Naive B cell (primary cell): ENCODE measurements at regions not wholly inside any gene's neighbourhood (a gene's known extent, or its start where the extent isn't known, plus 50 kb on each side); places are given as distances from the start of the nearest gene placed in this dataset.

ENCODE experiments used
- ATAC-seq, 2 donors: fragments of 150-1000 bp; cut with Tn5 transposase; 2 replicates each; pipeline ENCODE4 v1.10.0; 2021; ENCODE audit warnings: low read depth in 2 of 2, mild to moderate bottlenecking in 2 of 2, moderate library complexity in 2 of 2
- DNase-seq: peaks from one replicate; pipeline ENCODE4 v3.0.0; 2022
- H3K27ac Mint-ChIP-seq, 6 donors: one replicate each; pipeline ENCODE4 v1.8.0; 2020 to 2022; ENCODE audit warnings: mild to moderate bottlenecking in 6 of 6, mixed read lengths in 6 of 6, moderate library complexity in 5 of 6, inconsistent platforms in 2 of 6
- H3K27me3 Mint-ChIP-seq, 3 donors: one replicate each; pipeline ENCODE4 v1.8.0; 2021 to 2022; ENCODE audit warnings: mixed read lengths in 3 of 3, mild to moderate bottlenecking in 1 of 3
- H3K36me3 Mint-ChIP-seq, 2 donors: one replicate each; pipeline ENCODE4 v1.8.0; 2020 to 2022; ENCODE audit warnings: mixed read lengths in 2 of 2, inconsistent platforms in 1 of 2, mild to moderate bottlenecking in 1 of 2
- H3K4me1 Mint-ChIP-seq, 3 donors: one replicate each; pipeline ENCODE4 v1.8.0; 2020 to 2022; ENCODE audit warnings: mixed read lengths in 3 of 3, inconsistent platforms in 1 of 3, mild to moderate bottlenecking in 1 of 3, moderate library complexity in 1 of 3
- H3K4me3 Mint-ChIP-seq, 8 donors: one replicate each; pipeline ENCODE4 v1.8.0; 2020 to 2022; ENCODE audit warnings: mild to moderate bottlenecking in 8 of 8, mixed read lengths in 8 of 8, moderate library complexity in 8 of 8, inconsistent platforms in 2 of 8
- H3K9me3 Mint-ChIP-seq, 7 donors: one replicate each; pipeline ENCODE4 v1.8.0; 2020 to 2022; ENCODE audit warnings: mixed read lengths in 7 of 7, mild to moderate bottlenecking in 5 of 7, inconsistent platforms in 2 of 7, moderate library complexity in 1 of 7

DNA sequence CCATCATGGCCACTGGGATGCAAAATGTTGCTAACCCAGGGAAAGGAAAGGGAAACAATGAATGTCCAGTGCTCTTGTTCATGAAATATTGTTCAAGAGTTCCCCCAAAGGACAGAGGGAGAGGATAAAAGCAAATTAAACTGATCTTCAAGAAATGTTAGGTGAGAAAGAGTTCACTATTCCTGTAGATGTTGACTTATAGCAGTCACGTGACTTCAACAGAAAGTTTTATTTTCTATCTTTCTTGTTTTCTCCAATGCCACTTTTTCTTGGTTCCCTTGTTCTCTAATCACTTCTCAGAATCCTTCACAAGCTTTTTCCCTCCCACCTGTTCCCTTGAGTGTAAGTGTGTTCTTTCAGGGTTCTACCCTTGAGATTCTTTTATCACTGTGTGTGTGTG lies 245.3 kb downstream of the C12orf42 start:
- peaks cover 0 to 5% (median 0%) of the 10 kb centered on the region in 3 donors for H3K27me3 Mint-ChIP-seq
- H3K4me3 Mint-ChIP-seq = no peak overlapping the region
- H3K36me3 Mint-ChIP-seq = peaks cover 4 to 6% of the 10 kb centered on the region in 2 donors
- DNase-seq (no peak), ATAC-seq (no peak)
- no peaks in the 10 kb centered on the region for H3K4me1 Mint-ChIP-seq
- H3K27ac Mint-ChIP-seq = no peak overlapping the region
- H3K9me3 Mint-ChIP-seq = peaks cover 0 to 17% (median 8%) of the 10 kb centered on the region in 7 donors
